ENCODE measurements at regions not wholly inside any gene's neighbourhood (a gene's known extent, or its start where the extent isn't known, plus 50 kb on each side); places are given as distances from the start of the nearest gene placed in this dataset.

GRCh38 chr7:16300361-16300895, 120.9 kb downstream of the CRPPA start:
- H3K36me3 Mint-ChIP-seq (ENCODE audit: low read depth) = no peaks in the 10 kb centered on the region
- DNase-seq = no peak
- no peaks in the 10 kb centered on the region for H3K4me1 Mint-ChIP-seq
- H3K4me3 Mint-ChIP-seq = no peak overlapping the region
- no peak for TF ChIP-seq CTCF (IDR thresholded peaks at IDR 0.05)
- no peaks in the 10 kb centered on the region for H3K9me3 Mint-ChIP-seq
- no peaks in the 10 kb centered on the region for H3K27me3 Mint-ChIP-seq (ENCODE audit: low read depth, poor library complexity)
- H3K27ac Mint-ChIP-seq = peak overlapping the region; percentile 33

- Mint-ChIP-seq H3K27ac (no peak overlapping the region), H3K4me3 (no peak overlapping the region), H3K27me3 (ENCODE audit: low read depth, poor library complexity) (no peaks in the 10 kb centered on the region), H3K4me1 (no peaks in the 10 kb centered on the region), H3K9me3 (no peaks in the 10 kb centered on the region), H3K36me3 (ENCODE audit: low read depth) (no peaks in the 10 kb centered on the region)
- DNase-seq = no peak
- TF ChIP-seq CTCF (IDR thresholded peaks at IDR 0.05) = no peak
These were observed 121.5 kb downstream of the CRPPA start for GRCh38 chr7:16299853-16300252.

- no peaks in the 10 kb centered on the region for H3K36me3 Mint-ChIP-seq (ENCODE audit: low read depth)
- no peak overlapping the region for H3K27ac Mint-ChIP-seq
- DNase-seq = no peak
- no peak overlapping the region for H3K4me3 Mint-ChIP-seq
- H3K9me3 Mint-ChIP-seq = no peaks in the 10 kb centered on the region
- H3K4me1 Mint-ChIP-seq = no peaks in the 10 kb centered on the region
- no peaks in the 10 kb centered on the region for H3K27me3 Mint-ChIP-seq (ENCODE audit: low read depth, poor library complexity)
- TF ChIP-seq CTCF (IDR thresholded peaks at IDR 0.05) = no peak
These were observed 123.1 kb downstream of the CRPPA start for GRCh38 chr7:16298221-16298620.

GRCh38 chr7:16295558-16295957, 125.8 kb downstream of the CRPPA start:
- H3K27me3 Mint-ChIP-seq (ENCODE audit: low read depth, poor library complexity) = no peaks in the 10 kb centered on the region
- no peaks in the 10 kb centered on the region for H3K9me3 Mint-ChIP-seq
- H3K36me3 Mint-ChIP-seq (ENCODE audit: low read depth) = no peaks in the 10 kb centered on the region
- DNase-seq = no peak
- H3K4me3 Mint-ChIP-seq = no peak overlapping the region
- H3K4me1 Mint-ChIP-seq = no peaks in the 10 kb centered on the region
- TF ChIP-seq CTCF (IDR thresholded peaks at IDR 0.05) = no peak
- no peak overlapping the region for H3K27ac Mint-ChIP-seq

- Mint-ChIP-seq H3K4me3 (no peak overlapping the region), H3K9me3 (no peaks in the 10 kb centered on the region), H3K36me3 (ENCODE audit: low read depth) (no peaks in the 10 kb centered on the region), H3K27ac (no peak overlapping the region), H3K27me3 (ENCODE audit: low read depth, poor library complexity) (no peaks in the 10 kb centered on the region), H3K4me1 (no peaks in the 10 kb centered on the region)
- TF ChIP-seq CTCF (IDR thresholded peaks at IDR 0.05) = no peak
- no peak for DNase-seq
These were observed 127.5 kb downstream of the CRPPA start for GRCh38 chr7:16293669-16294425.

- Mint-ChIP-seq H3K27me3 (ENCODE audit: low read depth, poor library complexity) (no peaks in the 10 kb centered on the region), H3K4me3 (no peak overlapping the region), H3K9me3 (no peaks in the 10 kb centered on the region), H3K4me1 (no peaks in the 10 kb centered on the region), H3K27ac (no peak overlapping the region), H3K36me3 (ENCODE audit: low read depth) (no peaks in the 10 kb centered on the region)
- no peak for TF ChIP-seq CTCF (IDR thresholded peaks at IDR 0.05)
- DNase-seq = no peak
These were observed 136.8 kb downstream of the CRPPA start for GRCh38 chr7:16284581-16284980.
